GM12891 (cell line): ENCODE measurements at regions not wholly inside any gene's neighbourhood (a gene's known extent, or its start where the extent isn't known, plus 50 kb on each side); places are given as distances from the start of the nearest gene placed in this dataset.

Source experiments
- POLR2A ChIP-seq: IDR thresholded peaks from 2 replicates; pipeline ENCODE4 v1.6.1; 2011; ENCODE audit warnings: low read depth, low read length, control low read depth
- TAF1 ChIP-seq: IDR thresholded peaks from 2 replicates; pipeline ENCODE4 v1.6.1; 2011; ENCODE audit warnings: low read depth, low read length, control low read depth

GRCh38 chr9:28092981-28093936, 520.0 kb upstream of the C9orf72 start:
- TF ChIP-seq TAF1 (no peak), POLR2A (no peak)
